ENCODE measurements at regions not wholly inside any gene's neighbourhood (a gene's known extent, or its start where the extent isn't known, plus 50 kb on each side); places are given as distances from the start of the nearest gene placed in this dataset.

DNA sequence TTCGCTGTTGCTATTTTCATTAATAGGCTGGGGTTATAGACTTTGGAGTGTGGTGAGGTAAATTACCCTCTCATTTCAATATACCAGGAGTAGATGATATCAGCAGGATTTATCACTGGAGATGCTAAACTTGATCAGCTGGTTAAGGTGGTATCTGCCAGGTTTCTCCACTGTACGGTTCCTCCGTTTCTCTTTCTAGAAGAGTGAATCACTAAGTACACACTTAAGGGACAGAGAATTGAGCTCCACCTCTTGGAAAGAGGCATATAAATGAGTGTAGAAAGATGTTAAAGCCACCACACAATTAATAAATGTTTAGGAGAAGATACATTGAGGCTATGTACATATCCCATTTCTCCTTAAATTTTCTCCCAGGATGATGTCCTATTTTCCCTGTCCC is 277.4 kb upstream of the GRIP1 start:
- no peak for TF ChIP-seq NFYB (CRISPR knock-in tag; conservative IDR thresholded peaks at IDR 0.05; ENCODE audit: low read depth)
- TF ChIP-seq, protein P1, sequence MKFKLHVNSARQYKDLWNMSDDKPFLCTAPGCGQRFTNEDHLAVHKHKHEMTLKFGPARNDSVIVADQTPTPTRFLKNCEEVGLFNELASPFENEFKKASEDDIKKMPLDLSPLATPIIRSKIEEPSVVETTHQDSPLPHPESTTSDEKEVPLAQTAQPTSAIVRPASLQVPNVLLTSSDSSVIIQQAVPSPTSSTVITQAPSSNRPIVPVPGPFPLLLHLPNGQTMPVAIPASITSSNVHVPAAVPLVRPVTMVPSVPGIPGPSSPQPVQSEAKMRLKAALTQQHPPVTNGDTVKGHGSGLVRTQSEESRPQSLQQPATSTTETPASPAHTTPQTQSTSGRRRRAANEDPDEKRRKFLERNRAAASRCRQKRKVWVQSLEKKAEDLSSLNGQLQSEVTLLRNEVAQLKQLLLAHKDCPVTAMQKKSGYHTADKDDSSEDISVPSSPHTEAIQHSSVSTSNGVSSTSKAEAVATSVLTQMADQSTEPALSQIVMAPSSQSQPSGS (CRISPR knock-in tag; IDR thresholded peaks at IDR 0.05; ENCODE audit: borderline replicate concordance, low read depth), result no peak
- TF ChIP-seq, protein P2, sequence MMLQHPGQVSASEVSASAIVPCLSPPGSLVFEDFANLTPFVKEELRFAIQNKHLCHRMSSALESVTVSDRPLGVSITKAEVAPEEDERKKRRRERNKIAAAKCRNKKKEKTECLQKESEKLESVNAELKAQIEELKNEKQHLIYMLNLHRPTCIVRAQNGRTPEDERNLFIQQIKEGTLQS (CRISPR knock-in tag; conservative IDR thresholded peaks at IDR 0.05), result no peak
- no peak for TF ChIP-seq SOX15 (CRISPR knock-in tag; IDR thresholded peaks at IDR 0.05)
- TF ChIP-seq ZNF121 (CRISPR knock-in tag; IDR thresholded peaks at IDR 0.05), result no peak
- TF ChIP-seq, protein P3, sequence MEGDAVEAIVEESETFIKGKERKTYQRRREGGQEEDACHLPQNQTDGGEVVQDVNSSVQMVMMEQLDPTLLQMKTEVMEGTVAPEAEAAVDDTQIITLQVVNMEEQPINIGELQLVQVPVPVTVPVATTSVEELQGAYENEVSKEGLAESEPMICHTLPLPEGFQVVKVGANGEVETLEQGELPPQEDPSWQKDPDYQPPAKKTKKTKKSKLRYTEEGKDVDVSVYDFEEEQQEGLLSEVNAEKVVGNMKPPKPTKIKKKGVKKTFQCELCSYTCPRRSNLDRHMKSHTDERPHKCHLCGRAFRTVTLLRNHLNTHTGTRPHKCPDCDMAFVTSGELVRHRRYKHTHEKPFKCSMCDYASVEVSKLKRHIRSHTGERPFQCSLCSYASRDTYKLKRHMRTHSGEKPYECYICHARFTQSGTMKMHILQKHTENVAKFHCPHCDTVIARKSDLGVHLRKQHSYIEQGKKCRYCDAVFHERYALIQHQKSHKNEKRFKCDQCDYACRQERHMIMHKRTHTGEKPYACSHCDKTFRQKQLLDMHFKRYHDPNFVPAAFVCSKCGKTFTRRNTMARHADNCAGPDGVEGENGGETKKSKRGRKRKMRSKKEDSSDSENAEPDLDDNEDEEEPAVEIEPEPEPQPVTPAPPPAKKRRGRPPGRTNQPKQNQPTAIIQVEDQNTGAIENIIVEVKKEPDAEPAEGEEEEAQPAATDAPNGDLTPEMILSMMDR (IDR thresholded peaks at IDR 0.05), result no peak
- TF ChIP-seq SP1 (CRISPR knock-in tag; conservative IDR thresholded peaks at IDR 0.05), result no peak
- TF ChIP-seq, protein P4, sequence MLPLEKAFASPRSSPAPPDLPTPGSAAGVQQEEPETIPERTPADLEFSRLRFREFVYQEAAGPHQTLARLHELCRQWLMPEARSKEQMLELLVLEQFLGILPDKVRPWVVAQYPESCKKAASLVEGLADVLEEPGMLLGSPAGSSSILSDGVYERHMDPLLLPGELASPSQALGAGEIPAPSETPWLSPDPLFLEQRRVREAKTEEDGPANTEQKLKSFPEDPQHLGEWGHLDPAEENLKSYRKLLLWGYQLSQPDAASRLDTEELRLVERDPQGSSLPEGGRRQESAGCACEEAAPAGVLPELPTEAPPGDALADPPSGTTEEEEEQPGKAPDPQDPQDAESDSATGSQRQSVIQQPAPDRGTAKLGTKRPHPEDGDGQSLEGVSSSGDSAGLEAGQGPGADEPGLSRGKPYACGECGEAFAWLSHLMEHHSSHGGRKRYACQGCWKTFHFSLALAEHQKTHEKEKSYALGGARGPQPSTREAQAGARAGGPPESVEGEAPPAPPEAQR (CRISPR knock-in tag; IDR thresholded peaks at IDR 0.05), result no peak
